Ascending aorta (tissue), 2 donors: ENCODE measurements at regions not wholly inside any gene's neighbourhood (a gene's known extent, or its start where the extent isn't known, plus 50 kb on each side); places are given as distances from the start of the nearest gene placed in this dataset.

Experiments used
- DNase-seq, 2 donors: peaks; one replicate each; pipeline ENCODE4 v3.0.0-alpha.2; 2019; ENCODE audit warnings: low spot score in 2 of 2
- H3K27ac ChIP-seq, 2 donors: fragments of 200-600 bp; sonication (generic); one replicate each; pipeline ENCODE4 v1.5.1; 2016 to 2017; ENCODE audit warnings: mild to moderate bottlenecking in 1 of 2
- H3K27me3 ChIP-seq: fragments of 200-600 bp; sonication (generic); one replicate; pipeline ENCODE4 v1.5.1; 2017
- H3K36me3 ChIP-seq, 2 donors: fragments of 200-600 bp; sonication (generic); one replicate each; pipeline ENCODE4 v1.5.1; 2016
- H3K4me1 ChIP-seq, 2 donors: fragments of 200-600 bp; sonication (generic); one replicate each; pipeline ENCODE4 v1.5.1; 2016 to 2017; ENCODE audit warnings: mild to moderate bottlenecking in 1 of 2
- H3K4me3 ChIP-seq, 2 donors: fragments of 200-600 bp; sonication (generic); one replicate each; pipeline ENCODE4 v1.5.1; 2016 to 2017; ENCODE audit warnings: mild to moderate bottlenecking in 1 of 2
- H3K9me3 ChIP-seq, 2 donors: fragments of 200-600 bp; sonication (generic); one replicate each; pipeline ENCODE4 v1.5.1; 2016
- CTCF ChIP-seq, 3 experiments: fragments of 200-600 bp in 2 of 3; fragments of 450-650 bp in 1 of 3; sonication (generic) in 2 of 3; IDR thresholded peaks; one replicate each; pipeline ENCODE4 v1.5.1; 2016 to 2019; ENCODE audit warnings: antibody characterized with exemption in 3 of 3, mild to moderate bottlenecking in 1 of 3, moderate library complexity in 1 of 3
- intact Hi-C: fragments of 100-400 bp; cut with DNase I; formaldehyde crosslinking; loops from one replicate; pipeline ENCODE4 v1.15.1; 2023

DNA sequence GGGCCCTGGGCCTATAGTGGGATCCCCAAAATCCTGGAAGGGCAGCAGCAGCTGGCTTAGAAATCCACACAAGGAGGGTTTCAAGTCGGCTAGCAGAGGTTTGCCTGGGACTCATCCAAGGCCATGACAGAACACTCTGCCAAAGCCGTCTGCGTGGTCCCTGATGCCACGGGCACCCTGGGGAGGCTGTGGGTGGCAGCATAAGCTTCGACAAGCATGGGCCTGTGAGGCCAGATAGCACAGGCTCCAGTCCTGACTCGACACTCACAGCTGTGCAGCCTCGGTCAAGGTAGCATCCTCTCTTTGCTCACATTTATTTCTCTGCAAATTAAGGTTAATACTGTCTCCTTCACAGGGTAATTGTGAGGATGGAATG, 138.3 kb downstream of the JCAD start:
- H3K4me3 ChIP-seq = peak overlapping the region in 1 of 2 donors; percentile 44
- no peaks in the 10 kb centered on the region for H3K9me3 ChIP-seq
- peaks cover 0 to 20% of the 10 kb centered on the region in 2 donors for H3K4me1 ChIP-seq
- peak in 1 of 3 experiments; percentile 18 for TF ChIP-seq CTCF (IDR thresholded peaks at IDR 0.05)
- H3K27me3 ChIP-seq = no peaks in the 10 kb centered on the region
- H3K27ac ChIP-seq = peak overlapping the region; percentile 42 to 60
- intact Hi-C loops = no loop called here
- no peak for DNase-seq
- no peaks in the 10 kb centered on the region for H3K36me3 ChIP-seq

DNA sequence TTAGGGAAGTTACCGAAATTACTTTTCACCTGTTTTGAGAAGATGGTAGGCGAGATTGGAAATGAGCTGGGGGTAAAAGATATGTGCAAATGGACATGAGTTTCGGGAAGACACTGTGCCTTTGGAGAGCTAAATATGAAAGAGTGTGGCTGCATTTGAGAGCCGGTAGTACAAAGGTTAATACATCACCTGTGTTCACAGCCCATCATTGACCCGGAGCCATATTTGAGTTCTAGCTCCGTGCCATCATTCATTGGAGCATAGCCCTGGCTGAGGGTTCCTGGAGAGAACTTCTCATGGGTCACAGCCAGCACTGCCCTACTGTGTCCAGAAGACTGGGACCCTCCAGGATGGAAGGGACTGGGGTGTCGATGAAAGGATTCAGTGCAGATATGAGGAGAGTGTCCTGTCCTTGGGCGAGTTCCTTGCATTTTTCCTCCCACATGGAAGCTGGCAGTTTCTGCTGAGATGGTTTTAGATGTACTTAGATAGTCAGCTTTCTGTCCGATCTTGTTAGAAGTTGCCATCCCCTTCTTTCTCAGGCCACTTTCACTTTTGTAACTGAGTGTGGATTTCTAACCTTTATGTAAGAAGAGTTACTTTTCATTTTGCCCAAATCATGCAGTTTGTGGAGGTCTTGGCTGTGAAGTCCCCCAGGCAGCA, 138.8 kb downstream of the JCAD start:
- Histone ChIP-seq H3K27ac (peak overlapping the region; percentile 42 to 60), H3K9me3 (no peaks in the 10 kb centered on the region), H3K27me3 (no peaks in the 10 kb centered on the region), H3K4me1 (peaks cover 0 to 20% of the 10 kb centered on the region in 2 donors), H3K36me3 (no peaks in the 10 kb centered on the region), H3K4me3 (peak overlapping the region in 1 of 2 donors; percentile 44)
- no peak for DNase-seq
- intact Hi-C loops = no loop called here
- no peak for TF ChIP-seq CTCF (IDR thresholded peaks at IDR 0.05)

- Histone ChIP-seq H3K9me3 (no peaks in the 10 kb centered on the region), H3K27ac (no peak overlapping the region), H3K27me3 (no peaks in the 10 kb centered on the region), H3K4me1 (peaks cover 0 to 20% of the 10 kb centered on the region in 2 donors), H3K36me3 (no peaks in the 10 kb centered on the region), H3K4me3 (no peak overlapping the region)
- DNase-seq = no peak
- no peak for TF ChIP-seq CTCF (IDR thresholded peaks at IDR 0.05)
- intact Hi-C loops = no loop called here
These were observed 140.6 kb downstream of the JCAD start for GRCh38 chr10:29918623-29919400.

GRCh38 chr10:29917311-29917710, 142.1 kb downstream of the JCAD start:
- intact Hi-C loops = no loop called here
- Histone ChIP-seq H3K9me3 (no peaks in the 10 kb centered on the region), H3K4me3 (no peak overlapping the region), H3K36me3 (no peaks in the 10 kb centered on the region), H3K27ac (peak overlapping the region in 1 of 2 donors; percentile 8), H3K27me3 (no peaks in the 10 kb centered on the region), H3K4me1 (peaks cover 0 to 13% of the 10 kb centered on the region in 2 donors)
- TF ChIP-seq CTCF (IDR thresholded peaks at IDR 0.05) = no peak
- no peak for DNase-seq

GRCh38 chr10:29916669-29917068, 142.7 kb downstream of the JCAD start:
- no peaks in the 10 kb centered on the region for H3K36me3 ChIP-seq
- H3K27me3 ChIP-seq = no peaks in the 10 kb centered on the region
- H3K4me3 ChIP-seq = no peak overlapping the region
- intact Hi-C loops = no loop called here
- H3K4me1 ChIP-seq = peaks cover 0 to 12% of the 10 kb centered on the region in 2 donors
- H3K9me3 ChIP-seq = no peaks in the 10 kb centered on the region
- peak overlapping the region in 1 of 2 donors; percentile 8 for H3K27ac ChIP-seq
- no peak for TF ChIP-seq CTCF (IDR thresholded peaks at IDR 0.05)
- no peak for DNase-seq
